ENCODE measurements at regions not wholly inside any gene's neighbourhood (a gene's known extent, or its start where the extent isn't known, plus 50 kb on each side); places are given as distances from the start of the nearest gene placed in this dataset.

- Histone ChIP-seq H2AFZ (ENCODE audit: low read depth, low read length) (no peak overlapping the region), H3K79me2 (replicated peaks; ENCODE audit: insufficient read depth, low read length) (no peaks in the 10 kb centered on the region)
- TF ChIP-seq, protein P1, sequence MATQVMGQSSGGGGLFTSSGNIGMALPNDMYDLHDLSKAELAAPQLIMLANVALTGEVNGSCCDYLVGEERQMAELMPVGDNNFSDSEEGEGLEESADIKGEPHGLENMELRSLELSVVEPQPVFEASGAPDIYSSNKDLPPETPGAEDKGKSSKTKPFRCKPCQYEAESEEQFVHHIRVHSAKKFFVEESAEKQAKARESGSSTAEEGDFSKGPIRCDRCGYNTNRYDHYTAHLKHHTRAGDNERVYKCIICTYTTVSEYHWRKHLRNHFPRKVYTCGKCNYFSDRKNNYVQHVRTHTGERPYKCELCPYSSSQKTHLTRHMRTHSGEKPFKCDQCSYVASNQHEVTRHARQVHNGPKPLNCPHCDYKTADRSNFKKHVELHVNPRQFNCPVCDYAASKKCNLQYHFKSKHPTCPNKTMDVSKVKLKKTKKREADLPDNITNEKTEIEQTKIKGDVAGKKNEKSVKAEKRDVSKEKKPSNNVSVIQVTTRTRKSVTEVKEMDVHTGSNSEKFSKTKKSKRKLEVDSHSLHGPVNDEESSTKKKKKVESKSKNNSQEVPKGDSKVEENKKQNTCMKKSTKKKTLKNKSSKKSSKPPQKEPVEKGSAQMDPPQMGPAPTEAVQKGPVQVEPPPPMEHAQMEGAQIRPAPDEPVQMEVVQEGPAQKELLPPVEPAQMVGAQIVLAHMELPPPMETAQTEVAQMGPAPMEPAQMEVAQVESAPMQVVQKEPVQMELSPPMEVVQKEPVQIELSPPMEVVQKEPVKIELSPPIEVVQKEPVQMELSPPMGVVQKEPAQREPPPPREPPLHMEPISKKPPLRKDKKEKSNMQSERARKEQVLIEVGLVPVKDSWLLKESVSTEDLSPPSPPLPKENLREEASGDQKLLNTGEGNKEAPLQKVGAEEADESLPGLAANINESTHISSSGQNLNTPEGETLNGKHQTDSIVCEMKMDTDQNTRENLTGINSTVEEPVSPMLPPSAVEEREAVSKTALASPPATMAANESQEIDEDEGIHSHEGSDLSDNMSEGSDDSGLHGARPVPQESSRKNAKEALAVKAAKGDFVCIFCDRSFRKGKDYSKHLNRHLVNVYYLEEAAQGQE (IDR thresholded peaks at IDR 0.05; ENCODE audit: borderline replicate concordance) = no peak
- no peak for TF ChIP-seq EP300 (conservative IDR thresholded peaks at IDR 0.05; ENCODE audit: poor library complexity, severe bottlenecking)
- TF ChIP-seq CTCF (IDR thresholded peaks at IDR 0.05; ENCODE audit: poor library complexity, severe bottlenecking) = no peak
- TF ChIP-seq MXI1 (conservative IDR thresholded peaks at IDR 0.05; ENCODE audit: poor library complexity, severe bottlenecking) = no peak
- TF ChIP-seq EZH2 (IDR thresholded peaks at IDR 0.05; ENCODE audit: borderline replicate concordance, insufficient read depth, low read length, poor library complexity, severe bottlenecking) = no peak
These were observed 80.9 kb downstream of the LHX9 start for GRCh38 chr1:197998110-197998509.

DNA sequence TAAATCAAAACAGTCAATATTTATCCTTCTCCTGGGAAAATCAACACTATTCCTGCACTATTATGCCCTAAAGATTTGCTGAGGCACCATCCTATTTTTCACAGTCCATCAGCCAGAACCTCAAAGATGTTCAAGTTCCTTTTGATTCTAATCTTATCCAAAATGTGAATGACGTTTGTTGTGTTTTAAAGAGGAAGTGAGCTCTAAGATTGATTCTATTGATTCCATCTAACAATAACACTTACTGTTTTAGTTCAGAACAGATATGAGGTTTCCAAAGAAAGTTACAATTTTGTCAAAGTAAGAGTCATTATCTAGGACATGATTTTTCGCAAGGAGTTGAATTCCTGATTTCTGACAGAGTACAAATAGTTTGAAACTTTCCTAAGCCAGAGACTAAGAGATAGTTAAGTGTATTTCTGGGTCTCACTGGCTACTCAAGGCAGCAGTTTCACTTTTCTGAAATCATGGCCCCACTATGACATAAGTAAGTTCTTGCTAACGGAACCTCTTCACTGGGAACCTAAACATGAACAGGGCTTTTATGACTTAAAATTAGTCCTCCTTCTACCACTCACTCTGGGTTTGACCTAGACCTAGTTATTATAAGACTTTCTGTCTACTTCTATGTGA lies 84.7 kb downstream of the LHX9 start:
- H3K9ac ChIP-seq (ENCODE audit: low read length) = no peak overlapping the region
- H3K4me3 ChIP-seq (ENCODE audit: low read length) = no peak overlapping the region
- H3F3A ChIP-seq (ENCODE audit: insufficient read depth, low read length, poor library complexity, severe bottlenecking) = no peaks in the 10 kb centered on the region
- H4K20me1 ChIP-seq (ENCODE audit: insufficient read depth) = no peaks in the 10 kb centered on the region
- H3K27ac ChIP-seq (ENCODE audit: low read length) = no peak overlapping the region
- no peak overlapping the region for H3K4me2 ChIP-seq (ENCODE audit: low read length)
- no peaks in the 10 kb centered on the region for H3K9me2 ChIP-seq (ENCODE audit: insufficient read depth, low read length)
- no peaks in the 10 kb centered on the region for H3K36me3 ChIP-seq (ENCODE audit: insufficient read depth, low read length)
- TF ChIP-seq EZH2 (IDR thresholded peaks at IDR 0.05; ENCODE audit: borderline replicate concordance, insufficient read depth, low read length, poor library complexity, severe bottlenecking) (no peak), EP300 (conservative IDR thresholded peaks at IDR 0.05; ENCODE audit: poor library complexity, severe bottlenecking) (no peak), CTCF (IDR thresholded peaks at IDR 0.05; ENCODE audit: poor library complexity, severe bottlenecking) (no peak), POLR2AphosphoS5 (IDR thresholded peaks at IDR 0.05) (no peak), MXI1 (conservative IDR thresholded peaks at IDR 0.05; ENCODE audit: poor library complexity, severe bottlenecking) (no peak)
- H2AFZ ChIP-seq (ENCODE audit: low read depth, low read length) = no peak overlapping the region
- no peaks in the 10 kb centered on the region for H3K9me3 ChIP-seq (ENCODE audit: low read length)
- no peaks in the 10 kb centered on the region for H3K79me2 ChIP-seq (replicated peaks; ENCODE audit: insufficient read depth, low read length)
- no peaks in the 10 kb centered on the region for H3K27me3 ChIP-seq (ENCODE audit: insufficient read depth, low read depth, low read length)

More at GRCh38 chr1:197998110-197998509, 80.9 kb downstream of the LHX9 start:
- Histone ChIP-seq H3K27ac (ENCODE audit: low read length) (no peak overlapping the region), H3K27me3 (ENCODE audit: insufficient read depth, low read depth, low read length) (no peaks in the 10 kb centered on the region), H4K20me1 (ENCODE audit: insufficient read depth) (no peaks in the 10 kb centered on the region), H3K4me2 (ENCODE audit: low read length) (no peak overlapping the region), H3K36me3 (ENCODE audit: insufficient read depth, low read length) (no peaks in the 10 kb centered on the region), H3K9me2 (ENCODE audit: insufficient read depth, low read length) (no peaks in the 10 kb centered on the region), H3K4me3 (ENCODE audit: low read length) (no peak overlapping the region), H3F3A (ENCODE audit: insufficient read depth, low read length, poor library complexity, severe bottlenecking) (no peaks in the 10 kb centered on the region), H3K9ac (ENCODE audit: low read length) (no peak overlapping the region), H3K9me3 (ENCODE audit: low read length) (no peaks in the 10 kb centered on the region)
